Endothelial cell of umbilical vein (primary cell): ENCODE measurements at regions not wholly inside any gene's neighbourhood (a gene's known extent, or its start where the extent isn't known, plus 50 kb on each side); places are given as distances from the start of the nearest gene placed in this dataset.

Source experiments
- BruUV-seq: library from RNA; stranded (reverse); fragments of 400-500 nt; replicated peaks from 2 replicates; lab custom pipeline; 2021; lab: Mats Ljungman, UMichigan
- CTCF ChIA-PET: fragments of 300-600, 350-600 bp; sonication (Branson Sonifier 250); formaldehyde crosslinking; loops from one replicate; lab custom pipeline; 2021; ENCODE audit warnings: antibody characterized with exemption, inconsistent platforms; lab: Charles Lee
- POLR2A ChIA-PET: fragments of 300-600, 350-600 bp; sonication (Branson Sonifier 250); formaldehyde crosslinking; loops from one replicate; lab custom pipeline; 2021; ENCODE audit warnings: antibody characterized with exemption, inconsistent platforms; lab: Charles Lee
- DNase-seq: peaks from one replicate; pipeline ENCODE4 v3.0.0-alpha.2; 2011; ENCODE audit warnings: low read depth, low spot score
- FAIRE-seq: peaks from 2 replicates; lab custom pipeline; 2011; peaks lifted over from hg19 to GRCh38; lab: Jason Lieb, UNC
- H2AFZ ChIP-seq: 2 replicates; pipeline ENCODE4 v1.6.0; 2012; ENCODE audit warnings: low read depth, low read length, control low read depth, inconsistent platforms
- H3K27ac ChIP-seq: 2 replicates; pipeline ENCODE4 v1.5.1; 2011; ENCODE audit warnings: low read depth, mild to moderate bottlenecking, control low read depth, low read length, moderate library complexity; ENCODE audit not compliant: insufficient read depth
- H3K27me3 ChIP-seq, 2 experiments: 2 replicates each; pipeline versions ENCODE4 v1.6.0 to v1.6.1; 2011; ENCODE audit warnings: low read length in 2 of 2, mixed read lengths in 1 of 2; ENCODE audit not compliant: control insufficient read depth in 2 of 2, insufficient read depth in 2 of 2
- H3K36me3 ChIP-seq, 2 experiments: 2 replicates in 1 of 2; 3 replicates in 1 of 2; pipeline ENCODE4 v1.5.1; 2011; ENCODE audit warnings: low read length in 2 of 2, mild to moderate bottlenecking in 1 of 2, moderate library complexity in 1 of 2; ENCODE audit not compliant: control insufficient read depth in 2 of 2, insufficient read depth in 2 of 2; ENCODE audit errors: extremely low read depth in 1 of 2
- H3K4me1 ChIP-seq: 3 replicates; pipeline ENCODE4 v1.5.1; 2011; ENCODE audit warnings: mild to moderate bottlenecking, low read length; ENCODE audit not compliant: control insufficient read depth, insufficient read depth; ENCODE audit errors: extremely low read depth
- H3K4me2 ChIP-seq: 2 replicates; pipeline ENCODE4 v1.6.1; 2011; ENCODE audit warnings: low read length, control low read depth, mixed read lengths; ENCODE audit not compliant: insufficient read depth
- H3K4me3 ChIP-seq, 3 experiments: fragments of 200-600 bp in 1 of 3; sonication (generic), shearing (Covaris generic) in 1 of 3; replicated peaks in 1 of 3; 2 replicates each; pipeline ENCODE4 v1.5.1; 2011 to 2016; ENCODE audit warnings: control low read depth in 3 of 3, low read length in 3 of 3, mild to moderate bottlenecking in 2 of 3, inconsistent platforms in 1 of 3, low read depth in 1 of 3, moderate library complexity in 1 of 3; ENCODE audit not compliant: insufficient read depth in 1 of 3
- H3K79me2 ChIP-seq: 2 replicates; pipeline ENCODE4 v1.6.0; 2012; ENCODE audit warnings: low read length, inconsistent platforms; ENCODE audit not compliant: control insufficient read depth, insufficient read depth
- H3K9ac ChIP-seq: replicated peaks from 2 replicates; pipeline ENCODE3; 2011; ENCODE audit warnings: low read length, control low read depth; ENCODE audit not compliant: insufficient read depth; ENCODE audit errors: extremely low read depth
- H3K9me1 ChIP-seq: replicated peaks from 3 replicates; pipeline ENCODE4 v1.6.0; 2011; ENCODE audit warnings: mild to moderate bottlenecking, low read length; ENCODE audit not compliant: control insufficient read depth, insufficient read depth; ENCODE audit errors: extremely low read depth
- H3K9me3 ChIP-seq: replicated peaks from 2 replicates; pipeline ENCODE4 v1.5.1; 2012; ENCODE audit warnings: low read length, inconsistent platforms; ENCODE audit not compliant: control insufficient read depth, insufficient read depth
- H4K20me1 ChIP-seq: replicated peaks from 2 replicates; pipeline ENCODE3; 2011; ENCODE audit warnings: mild to moderate bottlenecking, low read length; ENCODE audit not compliant: control insufficient read depth, insufficient read depth; ENCODE audit errors: extremely low read depth
- CTCF ChIP-seq, 2 donors: IDR thresholded peaks; 1 replicate in 1 of 2; 2 replicates in 1 of 2; pipeline ENCODE4 v1.5.1; 2011; ENCODE audit warnings: low read length in 2 of 2, mild to moderate bottlenecking in 2 of 2, moderate library complexity in 2 of 2, control low read depth in 1 of 2, inconsistent platforms in 1 of 2, low read depth in 1 of 2; ENCODE audit not compliant: insufficient read depth in 1 of 2; ENCODE audit errors: extremely low read depth in 1 of 2
- EZH2 ChIP-seq: IDR thresholded peaks from 2 replicates; pipeline ENCODE4 v1.6.1; 2012; ENCODE audit warnings: borderline replicate concordance, low read depth, mild to moderate bottlenecking, moderate library complexity, low read length, inconsistent platforms; ENCODE audit not compliant: severe bottlenecking
- FOS ChIP-seq: IDR thresholded peaks from 2 replicates; pipeline ENCODE4 v1.6.1; 2011; ENCODE audit warnings: mild to moderate bottlenecking, low read length, moderate library complexity, borderline replicate concordance; ENCODE audit not compliant: insufficient read depth
- GATA2 ChIP-seq: IDR thresholded peaks from 2 replicates; pipeline ENCODE4 v1.7.0; 2011; ENCODE audit warnings: low read depth, mild to moderate bottlenecking, moderate library complexity, mixed read lengths, low read length; ENCODE audit not compliant: insufficient read length, insufficient read depth
- JUN ChIP-seq: IDR thresholded peaks from 2 replicates; pipeline ENCODE4 v1.6.1; 2011; ENCODE audit warnings: borderline replicate concordance, low read depth; ENCODE audit not compliant: insufficient read length, insufficient read depth
- MAX ChIP-seq: IDR thresholded peaks from 2 replicates; pipeline ENCODE4 v1.6.1; 2011; ENCODE audit not compliant: insufficient read depth, insufficient read length
- MYC ChIP-seq: IDR thresholded peaks from one replicate; pipeline ENCODE4 v1.6.1; 2011; ENCODE audit warnings: mild to moderate bottlenecking, low read depth, low read length
- POLR2A ChIP-seq: IDR thresholded peaks from 2 replicates; pipeline ENCODE4 v1.6.1; 2012; ENCODE audit warnings: low read depth, mild to moderate bottlenecking, control low read depth, low read length
- POLR2AphosphoS5 ChIP-seq: IDR thresholded peaks from 2 replicates; pipeline ENCODE4 v1.6.1; 2012; ENCODE audit warnings: low read depth, mild to moderate bottlenecking, control low read depth, low read length, moderate library complexity; ENCODE audit not compliant: insufficient read depth
- dilution Hi-C: fragments of 300-500 bp; cut with MboI; formaldehyde crosslinking; loops from one replicate; pipeline ENCODE4 v1.15.0; 2019; ENCODE audit warnings: low sequenced_read_pairs; ENCODE audit not compliant: extremely low pct_ligation_motif_present
- intact Hi-C: fragments of 100-400 bp; cut with micrococcal nuclease; formaldehyde crosslinking; loops from one replicate; pipeline ENCODE4 v1.10.0; 2022

- BruUV-seq: no TSS peak
- no peak overlapping the region for H3K9ac ChIP-seq
- ChIA-PET POLR2A (no interaction called here), CTCF (interaction anchor here (1.2 kb wide), 1 partner anchor 76 kb away, joined by 3 read pairs; no protein-coding TSS in a partner anchor)
- no peak overlapping the region for H3K27ac ChIP-seq
- dilution Hi-C loops (no loop called here), intact Hi-C loops (no loop called here)
- peaks cover 0 to 2% of the 10 kb centered on the region in 2 experiments for H3K27me3 ChIP-seq
- H3K79me2 ChIP-seq: no peaks in the 10 kb centered on the region
- no peaks in the 10 kb centered on the region for H3K36me3 ChIP-seq
- no peaks in the 10 kb centered on the region for H3K9me3 ChIP-seq
- H4K20me1 ChIP-seq: no peaks in the 10 kb centered on the region
- no peak overlapping the region for H3K4me3 ChIP-seq
- no peaks in the 10 kb centered on the region for H3K9me1 ChIP-seq
- TF ChIP-seq CTCF (IDR thresholded peaks at IDR 0.05; ENCODE audit: extremely low read depth in 1 of 2, insufficient read depth in 1 of 2, low read depth in 1 of 2, low read length in 2 of 2) (no peak), EZH2 (no peak), JUN (no peak), MYC (no peak), POLR2A (no peak)
- H2AFZ ChIP-seq: no peak overlapping the region
- FAIRE-seq (no peak), DNase-seq (no peak)
- no peaks in the 10 kb centered on the region for H3K4me1 ChIP-seq
- H3K4me2 ChIP-seq: no peak overlapping the region
Measured at GRCh38 chr4:174133551-174133950, 149.9 kb downstream of the FBXO8 start.

GRCh38 chr4:174131901-174132300 lies 151.6 kb downstream of the FBXO8 start:
- Histone ChIP-seq H3K9ac (no peak overlapping the region), H3K9me3 (no peaks in the 10 kb centered on the region), H3K9me1 (no peaks in the 10 kb centered on the region), H3K4me2 (no peak overlapping the region), H2AFZ (no peak overlapping the region), H3K79me2 (no peaks in the 10 kb centered on the region), H3K27me3 (peaks cover 0 to 2% of the 10 kb centered on the region in 2 experiments), H3K4me3 (no peak overlapping the region), H3K36me3 (no peaks in the 10 kb centered on the region), H4K20me1 (no peaks in the 10 kb centered on the region), H3K4me1 (no peaks in the 10 kb centered on the region), H3K27ac (no peak overlapping the region)
- DNase-seq (no peak), FAIRE-seq (no peak)
- BruUV-seq: no TSS peak
- dilution Hi-C loops (no loop called here), intact Hi-C loops (no loop called here)
- ChIA-PET CTCF (no interaction called here), POLR2A (no interaction called here)
- TF ChIP-seq JUN (no peak), POLR2AphosphoS5 (no peak), MAX (no peak), POLR2A (no peak), MYC (no peak), EZH2 (no peak), CTCF (IDR thresholded peaks at IDR 0.05; ENCODE audit: extremely low read depth in 1 of 2, insufficient read depth in 1 of 2, low read depth in 1 of 2, low read length in 2 of 2) (no peak), FOS (no peak), GATA2 (no peak)
